ENCODE measurements at regions not wholly inside any gene's neighbourhood (a gene's known extent, or its start where the extent isn't known, plus 50 kb on each side); places are given as distances from the start of the nearest gene placed in this dataset.
A peak's percentile ranks its signal among the peaks of the same experiment; 100 is the strongest.

GRCh38 chr20:4095639-4096038 is 53.0 kb upstream of the SMOX start:
- Mint-ChIP-seq H3K27me3 (peaks cover 11% of the 10 kb centered on the region), H3K27ac (no peak overlapping the region), H3K9me3 (peaks cover 5% of the 10 kb centered on the region), H3K4me3 (no peak overlapping the region), H3K4me1 (no peaks in the 10 kb centered on the region), H3K36me3 (no peaks in the 10 kb centered on the region)
- ATAC-seq (ENCODE audit: low read depth) (no peak), DNase-seq (ENCODE audit: low spot score in 2 of 2) (no peak)

- DNase-seq (ENCODE audit: low spot score in 2 of 2) (no peak), ATAC-seq (ENCODE audit: low read depth) (peak; percentile 26)
- Mint-ChIP-seq H3K4me1 (no peaks in the 10 kb centered on the region), H3K9me3 (peaks cover 5% of the 10 kb centered on the region), H3K27ac (no peak overlapping the region), H3K36me3 (no peaks in the 10 kb centered on the region), H3K4me3 (no peak overlapping the region), H3K27me3 (peaks cover 9% of the 10 kb centered on the region)
Measured at GRCh38 chr20:4091490-4092479, 56.8 kb upstream of the SMOX start.

GRCh38 chr20:4090756-4091489 is 57.7 kb upstream of the SMOX start:
- H3K4me3 Mint-ChIP-seq, result no peak overlapping the region
- H3K9me3 Mint-ChIP-seq, result peaks cover 5% of the 10 kb centered on the region
- no peaks in the 10 kb centered on the region for H3K4me1 Mint-ChIP-seq
- no peak for DNase-seq (ENCODE audit: low spot score in 2 of 2)
- H3K36me3 Mint-ChIP-seq, result no peaks in the 10 kb centered on the region
- H3K27me3 Mint-ChIP-seq, result peaks cover 9% of the 10 kb centered on the region
- H3K27ac Mint-ChIP-seq, result no peak overlapping the region
- no peak for ATAC-seq (ENCODE audit: low read depth)

- H3K9me3 Mint-ChIP-seq, result no peaks in the 10 kb centered on the region
- no peaks in the 10 kb centered on the region for H3K4me1 Mint-ChIP-seq
- no peak overlapping the region for H3K4me3 Mint-ChIP-seq
- no peak for DNase-seq (ENCODE audit: low spot score in 2 of 2)
- no peak for ATAC-seq (ENCODE audit: low read depth)
- no peaks in the 10 kb centered on the region for H3K36me3 Mint-ChIP-seq
- peaks cover 9% of the 10 kb centered on the region for H3K27me3 Mint-ChIP-seq
- H3K27ac Mint-ChIP-seq, result no peak overlapping the region
Measured at GRCh38 chr20:4089756-4090487, 58.7 kb upstream of the SMOX start.

GRCh38 chr20:4088766-4089165 is 59.9 kb upstream of the SMOX start:
- no peaks in the 10 kb centered on the region for H3K9me3 Mint-ChIP-seq
- no peaks in the 10 kb centered on the region for H3K36me3 Mint-ChIP-seq
- H3K27ac Mint-ChIP-seq, result no peak overlapping the region
- no peaks in the 10 kb centered on the region for H3K4me1 Mint-ChIP-seq
- ATAC-seq (ENCODE audit: low read depth) (no peak), DNase-seq (ENCODE audit: low spot score in 2 of 2) (no peak)
- H3K27me3 Mint-ChIP-seq, result peaks cover 9% of the 10 kb centered on the region
- no peak overlapping the region for H3K4me3 Mint-ChIP-seq

- no peak overlapping the region for H3K27ac Mint-ChIP-seq
- DNase-seq (ENCODE audit: low spot score in 2 of 2) (no peak), ATAC-seq (ENCODE audit: low read depth) (no peak)
- H3K4me1 Mint-ChIP-seq, result no peaks in the 10 kb centered on the region
- no peak overlapping the region for H3K4me3 Mint-ChIP-seq
- H3K27me3 Mint-ChIP-seq, result peaks cover 9% of the 10 kb centered on the region
- H3K9me3 Mint-ChIP-seq, result no peaks in the 10 kb centered on the region
- H3K36me3 Mint-ChIP-seq, result no peaks in the 10 kb centered on the region
Measured at GRCh38 chr20:4087923-4088322, 60.7 kb upstream of the SMOX start.

GRCh38 chr20:4086771-4087687 is 61.6 kb upstream of the SMOX start:
- no peak for ATAC-seq (ENCODE audit: low read depth)
- H3K4me3 Mint-ChIP-seq, result no peak overlapping the region
- H3K36me3 Mint-ChIP-seq, result no peaks in the 10 kb centered on the region
- H3K9me3 Mint-ChIP-seq, result no peaks in the 10 kb centered on the region
- H3K27me3 Mint-ChIP-seq, result peaks cover 13% of the 10 kb centered on the region
- H3K4me1 Mint-ChIP-seq, result no peaks in the 10 kb centered on the region
- no peak for DNase-seq (ENCODE audit: low spot score in 2 of 2)
- H3K27ac Mint-ChIP-seq, result no peak overlapping the region

GRCh38 chr20:4084721-4085120 is 63.9 kb upstream of the SMOX start:
- no peak overlapping the region for H3K27ac Mint-ChIP-seq
- no peak overlapping the region for H3K4me3 Mint-ChIP-seq

GRCh38 chr20:4084096-4084495 is 64.5 kb upstream of the SMOX start:
- ATAC-seq (ENCODE audit: low read depth) (no peak), DNase-seq (ENCODE audit: low spot score in 2 of 2) (no peak)
- no peak overlapping the region for H3K4me3 Mint-ChIP-seq
- H3K27me3 Mint-ChIP-seq, result peaks cover 16% of the 10 kb centered on the region
- no peaks in the 10 kb centered on the region for H3K4me1 Mint-ChIP-seq
- peaks cover 4% of the 10 kb centered on the region for H3K9me3 Mint-ChIP-seq
- peaks cover 5% of the 10 kb centered on the region for H3K36me3 Mint-ChIP-seq
- H3K27ac Mint-ChIP-seq, result no peak overlapping the region

More at GRCh38 chr20:4084721-4085120, 63.9 kb upstream of the SMOX start:
- peaks cover 5% of the 10 kb centered on the region for H3K36me3 Mint-ChIP-seq
- H3K27me3 Mint-ChIP-seq, result peaks cover 16% of the 10 kb centered on the region
- H3K4me1 Mint-ChIP-seq, result no peaks in the 10 kb centered on the region
- DNase-seq (ENCODE audit: low spot score in 2 of 2), result no peak
- no peak for ATAC-seq (ENCODE audit: low read depth)
- H3K9me3 Mint-ChIP-seq, result peaks cover 4% of the 10 kb centered on the region

GRCh38 chr20:4083098-4083865 is 65.3 kb upstream of the SMOX start:
- Mint-ChIP-seq H3K4me1 (no peaks in the 10 kb centered on the region), H3K27ac (no peak overlapping the region), H3K4me3 (no peak overlapping the region), H3K9me3 (peaks cover 4% of the 10 kb centered on the region), H3K27me3 (peaks cover 17% of the 10 kb centered on the region), H3K36me3 (peaks cover 5% of the 10 kb centered on the region)
- ATAC-seq (ENCODE audit: low read depth) (no peak), DNase-seq (ENCODE audit: low spot score in 2 of 2) (no peak)

GRCh38 chr20:4082406-4083097 is 66.1 kb upstream of the SMOX start:
- ATAC-seq (ENCODE audit: low read depth) (no peak), DNase-seq (ENCODE audit: low spot score in 2 of 2) (no peak)
- Mint-ChIP-seq H3K27ac (no peak overlapping the region), H3K4me1 (no peaks in the 10 kb centered on the region), H3K27me3 (peaks cover 18% of the 10 kb centered on the region), H3K9me3 (peaks cover 4% of the 10 kb centered on the region), H3K4me3 (no peak overlapping the region), H3K36me3 (peaks cover 5% of the 10 kb centered on the region)

- Mint-ChIP-seq H3K27me3 (peaks cover 18% of the 10 kb centered on the region), H3K27ac (no peak overlapping the region), H3K4me3 (no peak overlapping the region), H3K4me1 (no peaks in the 10 kb centered on the region), H3K36me3 (peaks cover 5% of the 10 kb centered on the region), H3K9me3 (peaks cover 4% of the 10 kb centered on the region)
- no peak for DNase-seq (ENCODE audit: low spot score in 2 of 2)
- no peak for ATAC-seq (ENCODE audit: low read depth)
Measured at GRCh38 chr20:4081421-4081820, 66.1 kb upstream of the RNF24 start.
